DMS53 (cell line): ENCODE measurements at regions not wholly inside any gene's neighbourhood (a gene's known extent, or its start where the extent isn't known, plus 50 kb on each side); places are given as distances from the start of the nearest gene placed in this dataset.
"Not testable (repeated sequence)": the region's sequence is repeated elsewhere in the genome, so short reads cannot be mapped to it uniquely, and the experiment has no call there.

Experiments
- DNase-seq: peaks from one replicate; lab custom pipeline; 2025; lab: John Stamatoyannopoulos, UW

DNA sequence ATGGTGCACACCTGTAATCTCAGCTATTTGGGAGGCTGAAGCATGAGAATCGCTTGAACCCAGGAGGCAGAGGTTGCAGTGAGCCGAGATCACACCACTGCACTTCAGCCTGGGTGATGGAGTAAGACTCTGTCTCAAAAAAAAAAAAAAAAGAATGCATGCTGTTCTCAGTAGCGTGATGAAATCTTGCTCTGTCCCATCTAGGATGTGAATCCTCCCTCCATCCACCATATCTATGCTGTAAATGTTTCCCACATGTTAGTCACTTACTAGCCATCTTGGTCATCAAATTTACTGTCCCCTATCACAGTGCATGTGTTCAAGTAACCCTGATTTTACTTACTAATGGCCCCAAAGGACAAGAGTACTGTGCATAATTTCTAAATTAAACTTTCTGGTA is 315.4 kb upstream of the TBX18 start:
- no peak for DNase-seq

DNA sequence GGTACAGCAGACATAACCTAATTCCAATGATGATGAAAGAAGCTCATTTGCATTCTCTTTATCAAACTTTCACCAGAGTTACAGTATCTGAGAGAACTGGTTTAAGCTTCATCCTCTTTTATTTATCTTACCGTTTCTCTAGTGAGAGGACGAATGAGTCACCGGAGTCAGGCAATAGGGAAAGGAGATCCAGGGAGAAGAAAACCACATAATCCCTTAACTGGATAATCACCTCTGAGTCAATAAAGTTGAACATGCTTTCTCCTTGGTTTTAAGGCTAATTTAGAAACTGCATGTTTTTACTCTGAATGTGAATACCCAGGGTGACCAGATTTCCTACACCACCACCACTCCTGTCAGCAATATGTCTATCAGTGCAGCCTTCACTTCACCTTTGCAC is 313.7 kb upstream of the TBX18 start:
- DNase-seq, result peak; percentile 79

DNA sequence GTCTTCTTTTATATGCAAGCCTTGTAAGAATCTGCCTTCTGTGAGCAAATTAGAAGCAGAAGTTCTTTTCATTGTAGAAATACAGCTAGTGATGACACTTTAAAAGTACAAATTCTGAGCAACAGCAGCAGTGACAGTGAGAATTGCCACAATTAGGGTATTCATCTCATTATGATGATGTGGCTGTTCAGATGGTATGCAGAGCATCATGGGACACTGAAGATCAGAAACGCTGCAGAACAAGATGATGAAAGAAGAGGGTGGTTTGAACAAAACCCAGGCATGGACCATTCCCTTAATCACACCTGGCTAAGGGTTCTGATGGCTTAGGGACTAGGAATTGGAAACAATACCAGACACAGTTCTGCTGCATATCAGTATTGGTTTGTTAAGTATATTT is 312.7 kb upstream of the TBX18 start:
- DNase-seq, result no peak

DNA sequence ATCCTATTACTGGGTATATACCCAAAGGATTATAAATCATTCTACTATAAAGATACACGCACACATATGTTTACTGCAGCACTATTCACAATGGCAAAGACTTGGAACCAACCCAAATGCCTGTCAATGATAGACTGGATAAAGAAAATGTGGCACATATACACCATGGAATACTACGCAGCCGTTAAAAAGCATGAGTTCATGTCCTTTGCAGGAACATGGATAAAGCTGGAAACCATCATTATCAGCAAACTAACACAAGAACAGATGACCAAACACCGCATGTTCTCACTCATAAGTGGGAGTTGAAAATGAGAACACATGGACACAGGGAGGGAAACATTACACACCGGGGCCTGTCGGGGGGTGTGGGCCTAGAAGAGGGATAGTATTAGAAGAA is 307.4 kb upstream of the TBX18 start:
- DNase-seq, result not testable (repeated sequence)

DNA sequence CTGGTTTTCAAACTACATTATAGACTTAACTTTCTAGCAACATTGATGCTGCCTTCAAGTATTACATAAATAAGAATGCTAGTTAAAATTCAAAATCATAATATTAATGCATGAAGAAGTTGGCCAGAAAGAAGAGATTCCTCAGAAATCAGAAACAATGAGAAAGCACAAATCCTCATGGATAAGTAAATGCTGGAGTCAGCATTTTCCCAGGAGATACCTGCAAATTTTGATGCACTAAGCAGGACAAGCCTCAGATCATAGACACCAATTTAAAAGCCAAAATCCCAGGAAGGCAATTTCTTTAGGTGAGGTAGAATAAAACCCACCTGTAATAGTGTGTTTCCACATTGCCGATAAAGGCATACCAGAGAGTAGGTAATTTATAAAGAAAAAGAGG is 305.2 kb upstream of the TBX18 start:
- no peak for DNase-seq

DNA sequence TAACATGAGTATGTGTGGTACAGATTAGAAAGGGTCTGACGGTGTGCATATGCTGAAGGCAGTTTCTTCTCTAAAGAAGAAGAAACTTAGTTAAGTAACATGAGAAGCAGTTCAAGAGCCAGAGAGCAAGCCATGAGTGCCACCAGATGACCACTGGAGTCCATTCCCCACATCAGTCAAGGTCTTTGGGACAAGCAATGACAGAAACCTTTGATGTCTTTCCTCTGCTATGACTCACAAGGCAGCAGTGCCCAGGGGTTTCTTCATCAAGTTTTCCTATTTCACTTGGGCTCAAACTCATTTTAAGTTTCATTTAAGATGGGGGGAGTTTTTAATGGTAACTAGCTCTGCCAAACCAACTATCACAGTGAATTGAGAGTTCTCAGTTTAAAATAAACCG is 303.8 kb upstream of the TBX18 start:
- DNase-seq, result no peak

DNA sequence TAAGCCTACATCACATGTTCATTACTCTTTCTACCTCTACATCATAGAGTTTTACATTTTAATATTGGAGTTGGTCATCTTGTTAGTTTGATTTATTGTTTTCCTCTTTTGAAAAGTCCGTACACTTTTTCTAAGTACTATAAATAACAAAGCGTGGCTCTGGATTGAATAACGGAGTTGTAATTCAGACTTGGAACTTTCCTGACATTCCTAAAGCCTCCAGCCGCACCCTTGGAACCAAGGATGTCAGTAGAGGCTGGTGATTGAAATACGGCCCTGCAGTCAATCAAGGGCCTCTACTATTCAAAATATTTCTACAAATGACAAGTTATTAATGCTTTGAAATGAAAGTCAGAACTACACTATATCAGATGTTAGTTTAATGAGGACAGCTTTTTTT is 301.9 kb upstream of the TBX18 start:
- DNase-seq, result no peak

DNA sequence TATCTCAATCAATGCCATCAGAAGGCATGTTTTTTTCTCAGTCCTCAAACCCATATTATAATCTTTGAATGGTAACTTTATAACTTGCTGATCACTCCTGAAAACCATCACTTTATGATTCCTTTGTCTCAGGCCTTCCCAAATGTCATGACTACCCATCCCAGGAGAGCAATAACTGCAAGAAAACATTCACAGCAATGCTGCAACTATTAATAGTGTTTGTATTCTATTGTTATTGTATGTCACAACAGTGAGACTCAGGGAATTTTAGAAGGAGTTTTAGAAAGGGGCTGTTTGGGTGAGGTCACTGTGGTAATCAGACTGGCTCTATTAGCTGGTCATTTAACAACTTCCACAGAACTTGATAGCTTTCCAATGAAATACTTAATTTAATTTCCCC is 301.4 kb upstream of the TBX18 start:
- no peak for DNase-seq

DNA sequence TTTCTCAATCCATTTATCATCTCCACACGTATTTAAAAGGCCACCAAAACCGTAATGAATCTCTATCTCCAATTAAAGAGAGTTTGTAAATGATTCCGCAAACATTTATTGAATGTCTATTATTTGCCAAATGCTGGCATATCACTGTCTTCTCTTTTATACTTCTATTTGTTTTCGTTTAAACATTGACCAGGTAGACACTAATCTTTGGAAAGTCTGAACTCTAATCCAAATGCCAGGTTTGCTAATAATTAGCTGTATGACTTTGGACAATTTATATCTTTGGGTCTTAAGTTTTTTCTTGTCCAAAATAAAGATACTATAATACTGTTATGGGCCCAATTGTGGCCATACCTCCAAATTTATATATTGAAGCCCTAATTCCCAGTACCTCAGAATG is 299.2 kb upstream of the TBX18 start:
- DNase-seq, result no peak

DNA sequence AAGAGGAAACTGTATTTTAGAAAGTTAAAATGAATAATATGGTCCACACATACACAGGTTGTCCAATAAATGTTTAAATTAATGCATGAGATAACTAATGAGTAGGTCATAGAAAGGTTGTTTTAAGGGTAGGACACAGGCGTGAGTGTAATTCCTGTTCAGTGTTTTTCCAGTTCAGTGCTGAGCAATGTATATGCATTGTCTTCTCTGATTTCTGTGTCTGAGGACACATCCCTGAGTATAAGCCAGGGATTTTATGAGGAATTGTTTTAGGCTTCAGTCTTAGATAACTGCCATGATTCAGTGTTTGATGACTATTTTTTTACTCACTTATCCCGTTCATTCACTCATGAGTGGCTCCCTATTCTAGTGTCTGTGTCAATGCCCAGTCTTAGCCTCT is 298.5 kb upstream of the TBX18 start:
- no peak for DNase-seq

DNA sequence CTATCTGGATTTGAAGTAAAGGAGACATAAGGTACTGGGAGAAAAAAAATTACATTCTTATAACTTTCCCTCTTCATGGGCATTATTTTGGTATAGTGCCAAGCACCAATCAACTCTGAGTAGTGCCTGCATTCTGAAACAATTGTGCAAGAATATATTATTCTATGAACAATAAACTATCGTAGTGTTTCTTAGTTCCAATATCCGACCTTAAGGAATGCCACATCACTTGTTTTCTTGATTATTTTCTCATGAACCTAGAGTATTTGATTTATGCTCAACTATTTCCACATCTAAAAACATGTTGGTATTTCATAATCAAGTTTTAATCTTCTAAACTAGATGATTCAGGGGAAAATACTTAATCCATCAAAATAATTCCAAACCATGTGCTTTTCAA is 294.4 kb upstream of the TBX18 start:
- no peak for DNase-seq

DNA sequence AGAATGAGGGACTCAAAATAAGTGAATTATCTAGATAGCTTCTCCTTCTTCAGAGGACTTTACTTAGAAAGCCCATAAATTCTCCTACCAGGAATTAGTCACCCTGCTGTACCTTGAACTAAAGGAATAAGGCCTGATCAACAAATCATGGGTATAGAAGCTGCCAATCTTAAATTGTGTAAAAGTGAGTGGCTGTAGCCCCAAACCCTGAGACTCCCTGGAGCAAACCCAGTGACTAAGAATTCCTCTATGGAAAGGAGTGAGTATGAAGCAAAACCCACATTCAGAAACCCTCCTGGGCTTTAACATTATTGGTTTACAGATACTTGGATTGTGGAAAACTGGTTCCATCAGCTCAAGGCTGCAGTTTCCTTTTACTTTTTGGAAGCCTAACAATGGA is 285.8 kb upstream of the TBX18 start:
- no peak for DNase-seq

DNA sequence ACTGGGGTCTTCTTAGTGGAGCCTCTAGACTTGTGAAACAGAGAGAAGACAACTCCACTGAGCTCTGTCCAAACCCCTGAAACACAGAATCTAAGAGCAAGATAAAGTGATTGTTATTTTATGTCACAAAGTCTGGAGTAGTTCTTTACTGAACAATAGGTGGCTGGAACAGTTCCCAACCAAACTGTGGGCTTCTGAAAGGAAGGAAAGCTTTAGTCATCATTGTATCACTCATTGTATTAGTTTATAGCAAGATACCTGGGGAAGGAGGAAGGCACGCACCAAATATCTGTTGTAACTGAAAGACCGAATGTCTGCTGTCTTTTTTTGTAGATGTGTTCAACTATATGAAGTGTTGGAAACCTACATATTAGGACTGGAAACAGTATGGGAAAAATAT is 284.9 kb upstream of the TBX18 start:
- DNase-seq, result no peak

DNA sequence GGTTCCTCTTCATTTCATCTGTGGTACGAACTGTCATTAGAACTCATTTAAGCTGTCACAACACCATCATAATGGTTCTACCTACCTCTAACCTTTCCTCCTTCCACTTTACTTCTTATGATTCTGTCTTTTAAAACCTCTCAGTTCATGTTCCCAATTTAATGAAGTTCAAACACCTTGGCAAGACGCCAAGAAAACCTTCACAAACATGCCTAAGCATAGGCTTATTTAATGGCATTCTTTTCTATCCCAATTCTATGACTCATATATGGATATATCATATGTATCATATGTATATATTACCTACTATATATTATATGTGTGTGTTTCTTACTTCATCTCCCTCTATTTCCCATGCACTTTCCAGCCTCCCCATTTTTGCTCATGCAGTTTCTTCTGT is 283.4 kb upstream of the TBX18 start:
- DNase-seq, result peak; percentile 1

DNA sequence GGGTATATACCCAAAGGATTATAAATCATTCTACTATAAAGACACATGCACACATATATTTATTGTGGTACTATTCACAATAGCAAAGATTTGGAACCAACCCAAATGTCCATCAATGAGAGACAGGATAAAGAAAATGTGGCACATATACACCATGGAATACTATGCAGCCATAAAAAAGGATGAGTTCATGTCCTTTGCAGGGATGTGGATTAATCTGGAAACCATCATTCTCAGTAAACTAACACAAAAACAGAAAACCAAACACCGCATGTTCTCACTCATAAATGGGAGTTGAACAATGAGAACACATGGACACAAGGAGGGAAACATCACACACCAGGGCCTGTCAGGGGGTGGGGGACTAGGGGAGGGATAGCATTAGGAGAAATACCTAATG is 281.4 kb upstream of the TBX18 start:
- DNase-seq, result not testable (repeated sequence)

DNA sequence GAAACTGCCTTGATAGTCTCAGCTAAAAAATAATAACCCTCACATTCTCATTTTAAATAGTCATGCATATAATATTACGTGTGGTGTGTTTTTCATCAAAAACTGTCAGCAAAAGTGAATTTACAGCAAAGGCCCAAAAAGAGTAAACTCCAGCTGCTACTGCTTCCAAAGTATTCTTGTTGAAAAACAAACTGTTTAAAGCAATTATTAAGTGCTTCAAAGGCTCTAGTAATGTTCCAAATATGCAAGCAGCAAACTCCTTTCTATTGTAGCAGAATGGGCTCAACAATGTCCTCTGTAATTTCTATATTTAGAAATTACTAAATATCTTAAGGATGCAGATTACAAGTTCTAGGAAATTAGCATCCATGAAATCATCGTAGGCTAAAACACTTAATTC is 280.0 kb upstream of the TBX18 start:
- DNase-seq, result no peak

DNA sequence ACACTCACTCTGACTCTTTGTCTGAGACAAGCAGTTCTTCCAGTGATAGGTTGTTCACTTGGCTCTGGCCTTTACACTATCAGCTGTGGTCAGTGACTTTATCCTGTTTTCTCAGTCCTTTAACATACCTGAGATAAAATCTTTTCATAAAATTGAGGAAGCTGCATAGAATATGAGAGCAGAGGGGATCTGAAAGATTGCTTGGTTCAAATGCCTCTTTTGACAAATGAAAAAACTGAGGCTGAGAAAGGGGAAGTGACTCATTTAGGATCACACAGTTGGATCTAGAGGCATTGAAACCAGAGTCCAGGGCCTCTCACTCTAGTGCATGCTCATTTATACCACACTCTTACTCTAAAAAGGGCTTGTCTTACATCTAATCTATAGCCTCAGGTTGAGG is 277.0 kb upstream of the TBX18 start:
- peak; percentile 1 for DNase-seq

DNA sequence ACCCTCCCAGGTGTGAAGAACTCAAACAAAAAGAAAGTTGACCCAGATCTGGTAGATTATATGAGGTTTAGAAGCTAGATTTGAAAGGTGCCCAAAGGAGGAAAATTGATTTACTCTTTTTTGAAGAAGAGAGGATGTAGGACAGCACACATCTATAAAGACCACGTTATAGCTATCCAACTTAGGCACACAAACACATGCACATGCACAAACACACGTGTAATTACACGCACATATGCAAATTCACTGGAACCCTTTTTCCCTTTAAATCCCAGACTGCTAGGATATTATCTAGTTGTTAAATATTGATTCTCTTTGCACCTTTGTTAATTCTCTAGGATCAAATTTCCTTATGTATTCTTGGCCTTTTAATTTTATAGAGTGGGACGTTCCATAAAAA is 272.8 kb upstream of the TBX18 start:
- DNase-seq, result no peak

DNA sequence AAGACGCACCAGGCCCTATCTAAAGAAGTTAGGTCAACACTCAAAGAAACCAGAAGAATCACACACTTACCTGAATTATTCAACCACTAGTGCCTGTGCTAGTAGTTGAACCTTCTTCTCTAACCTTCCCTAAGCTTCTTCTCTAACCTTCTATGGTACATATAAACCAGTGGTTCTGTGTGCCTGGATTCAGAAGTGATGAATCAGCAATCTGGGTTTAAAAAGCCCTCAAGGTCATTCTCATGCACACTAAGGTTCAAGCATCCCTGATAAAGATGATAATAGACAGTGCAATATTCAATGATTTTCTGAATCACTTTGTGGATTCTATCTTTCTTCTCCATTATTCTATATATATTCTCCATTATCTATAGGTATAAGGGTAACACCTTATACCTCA is 271.4 kb upstream of the TBX18 start:
- DNase-seq, result no peak

DNA sequence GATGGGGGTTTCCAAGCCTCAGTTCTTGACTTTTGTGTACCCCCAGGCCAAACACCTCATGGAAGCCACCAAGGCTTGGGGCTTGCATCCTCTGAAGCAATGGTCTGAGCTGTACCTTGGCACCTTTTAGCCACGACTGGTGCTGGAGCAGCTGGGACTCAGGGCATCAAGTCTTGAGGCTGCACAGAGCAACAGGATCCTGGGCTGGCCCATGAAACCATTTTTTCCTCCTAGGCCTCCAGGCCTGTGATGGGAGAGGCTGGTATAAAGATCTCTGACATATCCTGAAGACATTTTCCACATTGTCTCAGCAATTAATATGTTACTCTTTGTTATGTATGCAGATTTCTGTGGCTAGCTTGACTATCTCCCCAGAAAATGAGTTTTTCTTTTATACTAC is 269.1 kb upstream of the TBX18 start:
- DNase-seq, result no peak

DNA sequence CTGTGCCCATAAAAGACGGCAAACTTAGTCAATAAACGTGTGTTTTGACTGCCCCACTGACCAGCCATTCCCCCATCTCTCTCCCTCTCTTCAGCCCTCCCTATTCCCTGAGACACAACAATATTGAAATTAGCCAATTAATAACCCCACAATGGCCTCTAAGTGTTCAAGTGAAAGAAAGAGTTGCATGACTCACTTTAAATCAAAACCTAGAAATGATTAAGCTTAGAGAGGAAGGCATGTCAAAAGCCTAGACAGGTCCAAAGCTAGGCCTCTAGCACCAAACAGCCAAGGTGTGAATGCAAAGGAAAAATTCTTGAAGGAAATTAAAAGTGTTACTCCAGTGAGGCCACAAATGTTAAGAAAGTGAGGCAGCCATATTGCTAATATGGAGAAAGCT is 261.6 kb upstream of the TBX18 start:
- DNase-seq, result no peak

DNA sequence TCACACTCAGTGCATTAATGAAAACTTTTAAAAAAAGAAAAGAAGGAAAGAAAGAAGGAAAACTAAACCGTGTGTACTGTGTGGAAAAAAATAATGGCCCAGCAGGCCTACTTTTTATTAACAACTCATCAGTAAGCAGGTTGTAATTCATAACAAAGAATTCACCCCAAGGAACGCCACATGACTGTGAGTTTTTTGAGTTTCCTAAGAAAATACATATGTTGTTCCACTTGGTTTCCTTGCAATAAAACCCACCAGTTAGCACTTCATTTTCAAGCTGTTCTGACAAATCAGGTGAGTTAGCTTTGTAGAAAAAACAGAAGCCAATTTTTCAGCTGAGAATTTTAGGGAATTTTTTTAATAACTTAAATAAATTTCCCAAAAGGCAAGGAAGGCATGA is 259.3 kb upstream of the TBX18 start:
- DNase-seq, result no peak

DNA sequence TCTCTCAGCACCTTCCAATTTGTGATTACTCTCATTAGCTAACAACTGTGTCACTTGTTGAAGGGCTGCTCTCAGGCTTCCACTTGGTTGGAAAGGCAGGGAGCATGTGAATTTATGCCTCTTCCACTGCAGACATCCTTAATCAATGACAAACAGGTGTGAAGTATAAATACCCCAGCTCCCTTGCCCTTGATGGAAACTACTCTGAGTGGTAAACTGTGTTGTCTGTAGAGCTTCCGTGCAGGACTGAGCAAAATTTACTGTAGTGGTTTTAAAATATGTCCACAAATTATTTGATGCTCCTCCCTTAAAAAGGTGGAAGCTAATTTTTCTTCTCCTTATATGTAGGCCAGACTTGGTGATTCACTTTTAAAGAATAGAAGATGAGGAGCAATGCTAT is 253.0 kb upstream of the TBX18 start:
- DNase-seq, result no peak

DNA sequence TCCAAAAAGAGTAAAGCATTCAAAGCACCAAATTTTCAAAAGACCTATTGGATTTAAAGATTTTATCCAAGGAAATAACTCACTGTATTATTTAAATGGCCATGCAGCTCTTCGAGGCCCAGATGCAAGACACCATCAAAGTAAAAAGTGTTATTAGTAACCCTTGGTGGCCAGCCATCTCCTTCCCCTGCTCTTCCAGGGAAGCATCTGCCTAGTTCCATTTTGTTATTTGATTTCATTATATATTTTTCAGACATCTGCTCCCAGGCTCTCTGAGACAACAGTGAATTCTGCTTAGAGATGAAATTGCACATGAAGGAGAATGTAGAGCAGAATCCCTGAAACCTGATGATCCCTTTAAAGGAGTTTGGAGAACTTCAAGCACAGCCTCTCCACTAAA is 252.3 kb upstream of the TBX18 start:
- no peak for DNase-seq

DNA sequence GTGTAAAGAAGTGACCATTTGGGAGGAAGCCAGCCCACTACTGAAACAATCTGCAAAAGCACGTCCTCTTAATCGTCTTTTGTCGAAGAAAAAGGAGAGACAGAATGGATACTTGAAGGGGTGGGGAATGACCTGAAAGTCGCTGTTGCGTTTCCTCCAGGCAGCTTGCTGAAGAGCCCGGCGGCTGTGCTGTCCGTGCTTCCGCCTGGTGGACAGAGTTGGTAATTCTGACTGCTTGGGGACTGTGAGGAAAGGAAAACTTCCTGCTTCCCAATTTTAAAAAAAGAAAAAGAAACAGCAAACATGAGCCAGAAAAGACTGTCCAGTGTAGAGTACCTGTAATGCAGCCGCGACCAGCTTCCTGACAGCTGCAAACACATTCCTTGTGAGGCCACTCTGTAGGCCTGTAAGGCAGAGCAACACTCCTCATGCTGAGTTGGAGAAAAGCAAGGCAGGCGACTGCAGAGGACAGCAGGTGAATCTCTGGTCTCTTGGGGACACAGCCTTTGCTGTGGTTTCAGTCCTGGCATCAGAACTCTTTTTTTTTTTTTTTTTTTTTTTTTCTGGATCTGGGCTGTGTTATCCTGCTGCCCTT is 251.1 kb upstream of the TBX18 start:
- DNase-seq, result peak; percentile 83
